ENCODE measurements at regions not wholly inside any gene's neighbourhood (a gene's known extent, or its start where the extent isn't known, plus 50 kb on each side); places are given as distances from the start of the nearest gene placed in this dataset.

GRCh38 chr14:71753976-71754375, 178.3 kb upstream of the RGS6 start:
- H3K4me3 ChIP-seq: no peak overlapping the region
- H3K36me3 ChIP-seq (replicated peaks in 1 of 2; ENCODE audit: insufficient read depth in 1 of 2, low read depth in 2 of 2): no peaks in the 10 kb centered on the region
- no peak for ATAC-seq
- no peaks in the 10 kb centered on the region for H3K27me3 ChIP-seq
- no peak overlapping the region for H3K27ac ChIP-seq
- peaks cover 8% of the 10 kb centered on the region for H3K4me1 ChIP-seq
- WGBS, 2 donors: 77 to 78% methylated on average over 11 to 16 of the region's 16 CpGs
- no peak for TF ChIP-seq CTCF (IDR thresholded peaks at IDR 0.05)
- TF ChIP-seq POLR2A (IDR thresholded peaks at IDR 0.05): no peak
- intact Hi-C loops (cut with DNase I): loop anchor here (5.0 kb wide), 1 partner anchor 617 kb away; no protein-coding TSS in a partner anchor
- H3K9me3 ChIP-seq: peaks cover 0 to under 1% (median 0%) of the 10 kb centered on the region in 3 donors
- no peak for DNase-seq

GRCh38 chr14:71754422-71755095, 177.7 kb upstream of the RGS6 start:
- ATAC-seq (no peak), DNase-seq (no peak)
- Histone ChIP-seq H3K9me3 (no peaks in the 10 kb centered on the region), H3K36me3 (replicated peaks in 1 of 2; ENCODE audit: insufficient read depth in 1 of 2, low read depth in 2 of 2) (no peaks in the 10 kb centered on the region), H3K4me3 (no peak overlapping the region), H3K4me1 (peaks cover 8% of the 10 kb centered on the region), H3K27me3 (no peaks in the 10 kb centered on the region), H3K27ac (no peak overlapping the region)
- TF ChIP-seq POLR2A (IDR thresholded peaks at IDR 0.05): no peak
- no peak for TF ChIP-seq CTCF (IDR thresholded peaks at IDR 0.05)
- intact Hi-C loops (cut with DNase I): loop anchor here (5.0 kb wide), 1 partner anchor 617 kb away; no protein-coding TSS in a partner anchor
- 81 to 85% methylated on average over 11 to 17 of the region's 17 CpGs for WGBS, 2 donors

- Histone ChIP-seq H3K9me3 (peaks cover 0 to 8% (median 0%) of the 10 kb centered on the region in 3 donors), H3K36me3 (replicated peaks in 1 of 2; ENCODE audit: insufficient read depth in 1 of 2, low read depth in 2 of 2) (no peaks in the 10 kb centered on the region), H3K4me1 (no peaks in the 10 kb centered on the region), H3K27ac (no peak overlapping the region), H3K27me3 (no peaks in the 10 kb centered on the region), H3K4me3 (no peak overlapping the region)
- 66 to 71% methylated on average over 4 to 12 of the region's 12 CpGs for WGBS, 2 donors
- no peak for TF ChIP-seq CTCF (IDR thresholded peaks at IDR 0.05)
- no peak for TF ChIP-seq POLR2A (IDR thresholded peaks at IDR 0.05)
- intact Hi-C loops (cut with DNase I): no loop called here
- ATAC-seq: no peak
- DNase-seq: no peak
Measured at GRCh38 chr14:71758229-71758951, 173.8 kb upstream of the RGS6 start.

- Histone ChIP-seq H3K4me1 (no peaks in the 10 kb centered on the region), H3K36me3 (replicated peaks in 1 of 2; ENCODE audit: insufficient read depth in 1 of 2, low read depth in 2 of 2) (no peaks in the 10 kb centered on the region), H3K27ac (no peak overlapping the region), H3K9me3 (peaks cover 0 to 8% (median 0%) of the 10 kb centered on the region in 3 donors), H3K4me3 (no peak overlapping the region), H3K27me3 (no peaks in the 10 kb centered on the region)
- no peak for ATAC-seq
- TF ChIP-seq POLR2A (IDR thresholded peaks at IDR 0.05): no peak
- no peak for DNase-seq
- intact Hi-C loops (cut with DNase I): no loop called here
- 41 to 64% methylated on average over 4 of the region's 4 CpGs for WGBS, 2 donors
Measured at GRCh38 chr14:71762575-71762974, 169.7 kb upstream of the RGS6 start.

- WGBS, 2 donors: 24 to 37% methylated on average over 9 of the region's 9 CpGs
Measured at GRCh38 chr14:71764701-71765382, 167.4 kb upstream of the RGS6 start.

More at GRCh38 chr14:71764701-71765382, 167.4 kb upstream of the RGS6 start:
- DNase-seq (no peak), ATAC-seq (no peak)
- H3K4me1 ChIP-seq: no peaks in the 10 kb centered on the region
- no peaks in the 10 kb centered on the region for H3K36me3 ChIP-seq (replicated peaks in 1 of 2; ENCODE audit: insufficient read depth in 1 of 2, low read depth in 2 of 2)
- no peak overlapping the region for H3K4me3 ChIP-seq
- intact Hi-C loops (cut with DNase I): no loop called here
- H3K27ac ChIP-seq: no peak overlapping the region
- no peaks in the 10 kb centered on the region for H3K27me3 ChIP-seq
- TF ChIP-seq CTCF (IDR thresholded peaks at IDR 0.05) (no peak), POLR2A (IDR thresholded peaks at IDR 0.05) (no peak)
- H3K9me3 ChIP-seq: peaks cover 0 to 8% (median 0%) of the 10 kb centered on the region in 3 donors

All from body of pancreas (tissue), 4 donors.